Ascending aorta (tissue), 2 donors: ENCODE measurements at regions not wholly inside any gene's neighbourhood (a gene's known extent, or its start where the extent isn't known, plus 50 kb on each side); places are given as distances from the start of the nearest gene placed in this dataset.

Source experiments
- DNase-seq, 2 donors: peaks; one replicate each; pipeline ENCODE4 v3.0.0-alpha.2; 2019; ENCODE audit warnings: low spot score in 2 of 2
- H3K27ac ChIP-seq, 2 donors: fragments of 200-600 bp; sonication (generic); one replicate each; pipeline ENCODE4 v1.5.1; 2016 to 2017; ENCODE audit warnings: mild to moderate bottlenecking in 1 of 2
- H3K27me3 ChIP-seq: fragments of 200-600 bp; sonication (generic); one replicate; pipeline ENCODE4 v1.5.1; 2017
- H3K36me3 ChIP-seq, 2 donors: fragments of 200-600 bp; sonication (generic); one replicate each; pipeline ENCODE4 v1.5.1; 2016
- H3K4me1 ChIP-seq, 2 donors: fragments of 200-600 bp; sonication (generic); one replicate each; pipeline ENCODE4 v1.5.1; 2016 to 2017; ENCODE audit warnings: mild to moderate bottlenecking in 1 of 2
- H3K4me3 ChIP-seq, 2 donors: fragments of 200-600 bp; sonication (generic); one replicate each; pipeline ENCODE4 v1.5.1; 2016 to 2017; ENCODE audit warnings: mild to moderate bottlenecking in 1 of 2
- H3K9me3 ChIP-seq, 2 donors: fragments of 200-600 bp; sonication (generic); one replicate each; pipeline ENCODE4 v1.5.1; 2016
- intact Hi-C: fragments of 100-400 bp; cut with DNase I; formaldehyde crosslinking; loops from one replicate; pipeline ENCODE4 v1.15.1; 2023
- TF ChIP-seq, protein P1 (sequence below), 3 experiments: fragments of 200-600 bp in 2 of 3; fragments of 450-650 bp in 1 of 3; sonication (generic) in 2 of 3; IDR thresholded peaks; one replicate each; pipeline ENCODE4 v1.5.1; 2016 to 2019; ENCODE audit warnings: antibody characterized with exemption in 3 of 3, mild to moderate bottlenecking in 1 of 3, moderate library complexity in 1 of 3

DNA sequence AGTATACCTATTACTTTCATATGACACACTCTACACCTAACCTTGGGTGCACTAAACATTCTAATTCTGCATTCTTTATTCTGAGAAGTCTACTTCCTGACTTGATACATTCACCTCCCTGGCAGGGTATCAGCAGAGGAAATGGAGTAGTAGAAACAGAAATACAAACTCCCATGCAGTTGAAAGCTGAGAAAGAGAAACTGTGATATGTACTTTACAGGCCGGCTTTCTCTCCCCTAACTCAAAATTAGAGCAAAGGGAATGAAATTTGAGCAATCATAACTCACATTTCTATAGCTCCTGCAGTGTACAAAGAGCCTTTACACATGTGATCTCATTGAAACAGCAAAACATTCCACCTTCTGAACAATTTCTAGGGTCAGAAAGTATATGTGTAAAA lies 135.5 kb upstream of the COL8A1 start:
- peak overlapping the region; percentile 72 to 87 for H3K27ac ChIP-seq
- intact Hi-C loops: loop anchor here (5.0 kb wide), 1 partner anchor 34 kb away; no protein-coding TSS in a partner anchor
- peaks cover 10 to 50% of the 10 kb centered on the region in 2 donors for H3K4me1 ChIP-seq
- H3K4me3 ChIP-seq: no peak overlapping the region
- TF ChIP-seq, protein P1, sequence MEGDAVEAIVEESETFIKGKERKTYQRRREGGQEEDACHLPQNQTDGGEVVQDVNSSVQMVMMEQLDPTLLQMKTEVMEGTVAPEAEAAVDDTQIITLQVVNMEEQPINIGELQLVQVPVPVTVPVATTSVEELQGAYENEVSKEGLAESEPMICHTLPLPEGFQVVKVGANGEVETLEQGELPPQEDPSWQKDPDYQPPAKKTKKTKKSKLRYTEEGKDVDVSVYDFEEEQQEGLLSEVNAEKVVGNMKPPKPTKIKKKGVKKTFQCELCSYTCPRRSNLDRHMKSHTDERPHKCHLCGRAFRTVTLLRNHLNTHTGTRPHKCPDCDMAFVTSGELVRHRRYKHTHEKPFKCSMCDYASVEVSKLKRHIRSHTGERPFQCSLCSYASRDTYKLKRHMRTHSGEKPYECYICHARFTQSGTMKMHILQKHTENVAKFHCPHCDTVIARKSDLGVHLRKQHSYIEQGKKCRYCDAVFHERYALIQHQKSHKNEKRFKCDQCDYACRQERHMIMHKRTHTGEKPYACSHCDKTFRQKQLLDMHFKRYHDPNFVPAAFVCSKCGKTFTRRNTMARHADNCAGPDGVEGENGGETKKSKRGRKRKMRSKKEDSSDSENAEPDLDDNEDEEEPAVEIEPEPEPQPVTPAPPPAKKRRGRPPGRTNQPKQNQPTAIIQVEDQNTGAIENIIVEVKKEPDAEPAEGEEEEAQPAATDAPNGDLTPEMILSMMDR (IDR thresholded peaks at IDR 0.05): no peak
- no peak for DNase-seq
- H3K36me3 ChIP-seq: no peaks in the 10 kb centered on the region
- H3K9me3 ChIP-seq: no peaks in the 10 kb centered on the region
- H3K27me3 ChIP-seq: no peaks in the 10 kb centered on the region

- H3K27me3 ChIP-seq: no peaks in the 10 kb centered on the region
- peaks cover 10 to 49% of the 10 kb centered on the region in 2 donors for H3K4me1 ChIP-seq
- TF ChIP-seq, protein P1 (IDR thresholded peaks at IDR 0.05): no peak
- peak overlapping the region; percentile 1 to 16 for H3K4me3 ChIP-seq
- intact Hi-C loops: loop anchor here (5.0 kb wide), 1 partner anchor 37 kb away; no protein-coding TSS in a partner anchor
- peak overlapping the region; percentile 72 to 87 for H3K27ac ChIP-seq
- peaks cover 0 to 10% of the 10 kb centered on the region in 2 donors for H3K9me3 ChIP-seq
- no peaks in the 10 kb centered on the region for H3K36me3 ChIP-seq
- no peak for DNase-seq
Observed at GRCh38 chr3:99500485-99500884, 137.9 kb upstream of the COL8A1 start.

DNA sequence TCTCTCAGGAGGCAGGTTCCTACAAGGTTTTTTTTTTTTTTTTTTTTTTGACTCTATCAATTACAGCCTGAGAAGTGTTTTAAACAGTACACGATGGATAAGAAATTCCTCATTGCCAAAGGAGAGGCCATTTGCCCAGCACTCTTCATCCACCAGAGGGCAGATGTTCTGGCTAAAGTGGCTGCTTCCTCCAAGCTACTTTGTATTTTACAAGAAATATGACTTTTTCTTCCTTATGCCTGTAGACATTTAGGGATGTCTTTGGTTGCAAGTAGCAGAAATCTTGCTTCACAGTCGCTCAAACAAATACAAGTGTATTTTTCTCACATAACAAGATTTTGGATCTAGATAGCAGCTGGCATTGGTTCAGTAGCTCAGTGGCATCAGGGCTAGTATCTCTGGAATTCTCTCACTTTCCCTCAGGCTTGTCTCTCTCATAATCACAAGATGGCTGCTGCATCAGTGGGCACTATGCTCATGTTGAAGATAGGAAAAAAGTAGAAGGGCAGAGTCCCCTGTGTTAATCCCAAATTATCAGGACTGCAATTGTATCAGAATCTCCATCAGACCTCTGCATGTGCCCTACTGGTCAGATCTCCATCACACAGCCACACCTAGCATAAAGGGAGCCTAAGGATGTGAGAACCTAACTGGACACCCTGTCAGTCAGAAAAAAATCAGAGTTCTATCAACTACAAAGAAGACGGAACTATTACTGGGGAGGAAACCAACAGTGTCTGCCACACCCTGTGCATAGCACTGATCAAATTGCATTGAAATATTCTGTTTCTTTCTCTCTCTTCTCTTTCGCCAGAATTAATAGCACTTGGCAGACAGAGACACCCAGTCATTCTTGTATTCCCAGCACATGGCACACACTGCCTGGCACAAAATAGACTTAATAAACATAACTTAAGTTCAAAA lies 138.9 kb upstream of the COL8A1 start:
- intact Hi-C loops: loop anchor here (2.0 to 10.0 kb wide), 6 partner anchors 27 to 475 kb away; no protein-coding TSS in a partner anchor
- peaks cover 10 to 39% of the 10 kb centered on the region in 2 donors for H3K4me1 ChIP-seq
- peak overlapping the region in 1 of 2 donors; percentile 1 for H3K4me3 ChIP-seq
- peak overlapping the region; percentile 72 to 87 for H3K27ac ChIP-seq
- DNase-seq: no peak
- peaks cover 0 to 10% of the 10 kb centered on the region in 2 donors for H3K9me3 ChIP-seq
- TF ChIP-seq, protein P1 (IDR thresholded peaks at IDR 0.05): peak; percentile 23 to 65 (median 59)
- H3K36me3 ChIP-seq: no peaks in the 10 kb centered on the region
- H3K27me3 ChIP-seq: no peaks in the 10 kb centered on the region

DNA sequence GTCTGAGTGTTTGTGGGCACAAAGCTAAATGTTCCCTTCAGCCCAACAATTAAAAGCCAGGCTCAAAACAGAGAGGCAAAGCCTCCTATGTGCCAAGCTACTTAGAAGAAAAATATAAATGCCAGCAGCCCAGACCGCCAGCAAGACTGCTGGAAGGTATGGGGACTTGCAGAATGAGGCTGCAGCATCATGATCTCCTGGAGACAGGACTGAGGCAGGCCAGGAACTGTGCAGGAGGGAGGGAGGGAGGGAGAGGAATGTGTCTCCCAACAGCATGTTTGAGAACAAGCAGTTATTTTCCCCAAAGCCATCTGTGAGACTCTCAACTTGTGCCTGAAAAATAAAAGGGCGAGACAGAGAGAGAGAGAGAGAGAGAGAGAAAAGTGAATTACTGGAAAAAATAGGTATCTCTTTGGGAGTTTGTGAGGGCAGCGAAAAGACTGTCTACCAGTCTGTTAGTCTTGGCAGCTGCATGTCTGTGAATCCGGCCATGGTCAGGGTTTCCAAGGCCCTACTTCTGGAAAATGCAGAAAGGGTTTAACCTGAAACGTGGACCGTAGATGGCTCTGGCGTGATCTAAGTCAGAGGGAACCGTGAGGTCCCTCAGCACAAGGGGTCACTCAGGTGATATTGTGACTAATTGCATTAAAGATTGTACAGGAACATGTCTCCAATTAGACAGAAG lies 139.7 kb upstream of the COL8A1 start:
- Histone ChIP-seq H3K27ac (peak overlapping the region; percentile 72 to 87), H3K4me3 (no peak overlapping the region), H3K36me3 (no peaks in the 10 kb centered on the region), H3K4me1 (peaks cover 10 to 33% of the 10 kb centered on the region in 2 donors), H3K27me3 (no peaks in the 10 kb centered on the region), H3K9me3 (peaks cover 0 to 10% of the 10 kb centered on the region in 2 donors)
- TF ChIP-seq, protein P1 (IDR thresholded peaks at IDR 0.05): peak in 2 of 3 experiments; percentile 24 to 25
- intact Hi-C loops: loop anchor here (2.0 to 10.0 kb wide), 5 partner anchors 26 to 474 kb away; no protein-coding TSS in a partner anchor
- DNase-seq: peak in 1 of 2 donors; percentile 78

DNA sequence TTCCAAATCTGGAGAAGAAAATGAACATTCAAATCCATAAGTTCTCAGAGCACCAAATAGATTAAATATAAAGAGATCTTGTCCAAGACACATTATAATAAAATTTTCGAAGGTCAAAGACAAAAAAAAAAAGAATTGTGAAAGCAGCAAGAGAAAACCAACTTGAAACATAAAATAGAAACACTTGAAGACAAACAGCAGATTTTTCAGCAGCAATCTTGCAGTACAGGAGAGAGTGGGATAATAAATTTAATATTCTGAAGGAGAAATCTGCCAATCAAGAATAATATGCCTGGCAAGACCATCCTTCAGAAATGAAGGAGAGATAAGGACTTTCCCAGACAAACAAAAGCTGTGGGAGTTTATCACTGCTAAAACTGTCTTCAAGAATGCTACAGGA lies 150.5 kb upstream of the COL8A1 start:
- no peak for DNase-seq

More for the DNA sequence above, 150.5 kb upstream of the COL8A1 start:
- no peaks in the 10 kb centered on the region for H3K36me3 ChIP-seq
- TF ChIP-seq, protein P1 (IDR thresholded peaks at IDR 0.05): no peak
- H3K27me3 ChIP-seq: no peaks in the 10 kb centered on the region
- no peaks in the 10 kb centered on the region for H3K4me1 ChIP-seq
- intact Hi-C loops: no loop called here
- H3K9me3 ChIP-seq: peaks cover 4 to 22% of the 10 kb centered on the region in 2 donors
- H3K27ac ChIP-seq: no peak overlapping the region
- H3K4me3 ChIP-seq: no peak overlapping the region
